HepG2 (cell line): ENCODE measurements at regions not wholly inside any gene's neighbourhood (a gene's known extent, or its start where the extent isn't known, plus 50 kb on each side); places are given as distances from the start of the nearest gene placed in this dataset.
A peak's percentile ranks its signal among the peaks of the same experiment; 100 is the strongest.

ENCODE experiments used
- ATAC-seq: fragments of 200-7000 bp; cut with Tn5 transposase; 3 replicates; pipeline ENCODE4 v1.9.1; 2020; ENCODE audit warnings: mild to moderate bottlenecking, moderate library complexity
- BruUV-seq: library from RNA; stranded (reverse); fragments of 400-500 nt; replicated peaks from 2 replicates; lab custom pipeline; 2021; lab: Mats Ljungman, UMichigan
- CTCF ChIA-PET: fragments of 300-600 bp; formaldehyde crosslinking; extraction: SDS; loops from one replicate; lab custom pipeline; 2021; ENCODE audit warnings: low total read pairs, inconsistent platforms, low intra/inter-chr PET ratio; lab: Yijun Ruan, JAX
- POLR2A ChIA-PET: fragments of 350-600 bp; sonication (Branson Sonifier 250); formaldehyde crosslinking; loops from one replicate; lab custom pipeline; 2020; ENCODE audit warnings: antibody characterized with exemption, inconsistent platforms; lab: Yijun Ruan, JAX
- DNase-seq: peaks from one replicate; pipeline ENCODE4 v3.0.0-alpha.2; 2015; ENCODE audit warnings: low spot score
- FAIRE-seq: peaks from 3 replicates; lab custom pipeline; 2011; peaks lifted over from hg19 to GRCh38; lab: Jason Lieb, UNC
- H2AFZ ChIP-seq: one replicate; pipeline ENCODE4 v1.6.1; 2011; ENCODE audit warnings: low read length, inconsistent platforms
- H3K27ac ChIP-seq: fragments of 300-600 bp; 3 replicates; pipeline ENCODE4 v1.8.0; 2011; ENCODE audit warnings: mixed run types, mild to moderate bottlenecking, mixed read lengths, low read length, inconsistent platforms; ENCODE audit not compliant: insufficient read depth; ENCODE audit errors: extremely low read length
- H3K27me3 ChIP-seq, 2 experiments: fragments of 200-600 bp in 1 of 2; 2 replicates in 1 of 2; 3 replicates in 1 of 2; pipeline versions ENCODE4 v1.6.0 to v1.8.0; 2011; ENCODE audit warnings: low read length in 2 of 2, mild to moderate bottlenecking in 2 of 2, moderate library complexity in 2 of 2, inconsistent platforms in 1 of 2; ENCODE audit not compliant: insufficient read depth in 2 of 2, control insufficient read depth in 1 of 2
- H3K36me3 ChIP-seq, 2 experiments: fragments of 200-600 bp in 1 of 2; replicated peaks in 1 of 2; 2 replicates in 1 of 2; 3 replicates in 1 of 2; pipeline versions ENCODE4 v1.5.1 to v1.8.0; 2011; ENCODE audit warnings: low read length in 2 of 2, inconsistent platforms in 1 of 2; ENCODE audit not compliant: insufficient read depth in 2 of 2, control insufficient read depth in 1 of 2
- H3K4me1 ChIP-seq: 2 replicates; pipeline ENCODE4 v1.5.1; 2012; ENCODE audit warnings: low read length, inconsistent platforms; ENCODE audit not compliant: insufficient read depth
- H3K4me2 ChIP-seq: 2 replicates; pipeline ENCODE4 v1.6.0; 2011; ENCODE audit warnings: low read depth, low read length, inconsistent platforms
- H3K4me3 ChIP-seq, 3 experiments: fragments of 200-600 bp in 1 of 3; sonication (generic), shearing (Covaris generic) in 1 of 3; replicated peaks in 1 of 3; 2 replicates each; pipeline ENCODE4 v1.5.1; 2011 to 2016; ENCODE audit warnings: low read length in 3 of 3, inconsistent platforms in 2 of 3, low read depth in 2 of 3, mild to moderate bottlenecking in 2 of 3, control low read depth in 1 of 3, mixed read lengths in 1 of 3; ENCODE audit not compliant: insufficient read depth in 1 of 3
- H3K79me2 ChIP-seq: one replicate; pipeline ENCODE4 v1.6.1; 2011; ENCODE audit warnings: low read length, inconsistent platforms; ENCODE audit not compliant: insufficient read depth
- H3K9ac ChIP-seq: 2 replicates; pipeline ENCODE4 v1.6.0; 2011; ENCODE audit warnings: mild to moderate bottlenecking, low read depth, low read length, inconsistent platforms; ENCODE audit not compliant: insufficient read depth
- H3K9me3 ChIP-seq: 2 replicates; pipeline ENCODE4 v1.5.1; 2012; ENCODE audit warnings: mild to moderate bottlenecking, low read length
- H4K20me1 ChIP-seq: 2 replicates; pipeline ENCODE4 v1.6.0; 2011; ENCODE audit warnings: inconsistent platforms, mild to moderate bottlenecking, low read length, moderate library complexity; ENCODE audit not compliant: insufficient read depth
- ATRX ChIP-seq: sonication (generic); formaldehyde crosslinking; IDR thresholded peaks from 2 replicates; pipeline ENCODE4 v1.4.0; 2020; ENCODE audit warnings: missing genetic modification reagents, borderline replicate concordance
- CCAR2 ChIP-seq: fragments of 200-400 bp; formaldehyde crosslinking; optimal IDR thresholded peaks from 2 replicates; pipeline ENCODE3; 2018; ENCODE audit warnings: low read depth, mild to moderate bottlenecking, low read length, moderate library complexity
- DNMT3B ChIP-seq: conservative IDR thresholded peaks from 2 replicates; pipeline ENCODE4 v1.6.1; 2016; ENCODE audit warnings: missing biosample characterization, control low read depth
- FOXM1 ChIP-seq: sonication (generic); formaldehyde crosslinking; IDR thresholded peaks from 2 replicates; pipeline ENCODE4 v1.5.0; 2020; ENCODE audit warnings: missing genetic modification reagents
- KDM2A ChIP-seq: sonication (generic); formaldehyde crosslinking; IDR thresholded peaks from 2 replicates; pipeline ENCODE4 v1.4.0; 2020; ENCODE audit warnings: low read depth, missing genetic modification reagents, borderline replicate concordance
- MAF1 ChIP-seq: sonication (generic); formaldehyde crosslinking; IDR thresholded peaks from 2 replicates; pipeline ENCODE4 v1.5.0; 2020; ENCODE audit warnings: missing genetic modification reagents, borderline replicate concordance
- NFIC ChIP-seq: IDR thresholded peaks from 2 replicates; pipeline ENCODE4 v1.6.1; 2012; ENCODE audit warnings: mild to moderate bottlenecking, low read length, inconsistent platforms
- PCBP1 ChIP-seq: fragments of 200-400 bp; formaldehyde crosslinking; IDR thresholded peaks from 2 replicates; pipeline ENCODE4 v1.6.1; 2017; ENCODE audit warnings: mild to moderate bottlenecking, low read depth, low read length, borderline replicate concordance
- RXRA ChIP-seq: sonication (generic); formaldehyde crosslinking; IDR thresholded peaks from 2 replicates; pipeline ENCODE4 v1.5.1; 2020; ENCODE audit warnings: missing genetic modification reagents
- SMARCE1 ChIP-seq: fragments of 450-650 bp; IDR thresholded peaks from 2 replicates; pipeline ENCODE4 v1.6.1; 2017; ENCODE audit warnings: borderline replicate concordance
- SNAPC2 ChIP-seq: sonication (generic); formaldehyde crosslinking; IDR thresholded peaks from 2 replicates; pipeline ENCODE4 v1.8.1; 2022; ENCODE audit warnings: mild to moderate bottlenecking, missing genetic modification reagents
- TEAD2 ChIP-seq: sonication (generic); formaldehyde crosslinking; IDR thresholded peaks from 2 replicates; pipeline ENCODE4 v1.9.0; 2021; ENCODE audit warnings: missing genetic modification reagents
- XRCC5 ChIP-seq: fragments of 200-400 bp; formaldehyde crosslinking; optimal IDR thresholded peaks from 2 replicates; pipeline ENCODE3; 2017; ENCODE audit warnings: mild to moderate bottlenecking, low read length
- ZEB1 ChIP-seq: IDR thresholded peaks from 2 replicates; pipeline ENCODE4 v1.6.1; 2012; ENCODE audit warnings: mild to moderate bottlenecking, low read depth, inconsistent platforms; ENCODE audit not compliant: insufficient replicate concordance
- ZNF510 ChIP-seq: sonication (generic); formaldehyde crosslinking; IDR thresholded peaks from 2 replicates; pipeline ENCODE4 v1.4.0; 2020; ENCODE audit warnings: low read depth, mild to moderate bottlenecking, missing genetic modification reagents
- ZNF619 ChIP-seq: sonication (generic); formaldehyde crosslinking; IDR thresholded peaks from 2 replicates; pipeline ENCODE4 v1.4.0; 2020; ENCODE audit warnings: mild to moderate bottlenecking, missing genetic modification reagents
- ZNF703 ChIP-seq: sonication (generic); formaldehyde crosslinking; IDR thresholded peaks from 2 replicates; pipeline ENCODE4 v1.5.1; 2020; ENCODE audit warnings: missing genetic modification reagents, mild to moderate bottlenecking, moderate library complexity, borderline replicate concordance
- WGBS: methylation state at CpG from one replicate; pipeline ENCODE4 v1.1.6; 2017; ENCODE audit warnings: low lambda C conversion rate; 5-methylcytosine and 5-hydroxymethylcytosine counted together
- in situ Hi-C: cut with HindIII; loops from 2 replicates; pipeline ENCODE4 v1.10.0; 2017; ENCODE audit warnings: low pct_unique_long_range_greater_than_20kb; ENCODE audit not compliant: extremely low pct_ligation_motif_present
- intact Hi-C: fragments of 100-400 bp; cut with micrococcal nuclease; formaldehyde crosslinking; loops from one replicate; pipeline ENCODE4 v1.10.0; 2022; ENCODE audit not compliant: unreplicated experiment
- TF ChIP-seq, protein P1 (sequence below): sonication (generic); formaldehyde crosslinking; IDR thresholded peaks from 2 replicates; pipeline ENCODE4 v1.5.0; 2020; ENCODE audit warnings: missing genetic modification reagents
- TF ChIP-seq, protein P2 (sequence below): sonication (generic); formaldehyde crosslinking; IDR thresholded peaks from 2 replicates; pipeline ENCODE4 v1.4.0; 2020; ENCODE audit warnings: mild to moderate bottlenecking, missing genetic modification reagents
- TF ChIP-seq, protein P3 (sequence below): sonication (generic); formaldehyde crosslinking; IDR thresholded peaks from 2 replicates; pipeline ENCODE4 v1.9.0; 2021; ENCODE audit warnings: missing genetic modification reagents, mild to moderate bottlenecking, borderline replicate concordance

DNA sequence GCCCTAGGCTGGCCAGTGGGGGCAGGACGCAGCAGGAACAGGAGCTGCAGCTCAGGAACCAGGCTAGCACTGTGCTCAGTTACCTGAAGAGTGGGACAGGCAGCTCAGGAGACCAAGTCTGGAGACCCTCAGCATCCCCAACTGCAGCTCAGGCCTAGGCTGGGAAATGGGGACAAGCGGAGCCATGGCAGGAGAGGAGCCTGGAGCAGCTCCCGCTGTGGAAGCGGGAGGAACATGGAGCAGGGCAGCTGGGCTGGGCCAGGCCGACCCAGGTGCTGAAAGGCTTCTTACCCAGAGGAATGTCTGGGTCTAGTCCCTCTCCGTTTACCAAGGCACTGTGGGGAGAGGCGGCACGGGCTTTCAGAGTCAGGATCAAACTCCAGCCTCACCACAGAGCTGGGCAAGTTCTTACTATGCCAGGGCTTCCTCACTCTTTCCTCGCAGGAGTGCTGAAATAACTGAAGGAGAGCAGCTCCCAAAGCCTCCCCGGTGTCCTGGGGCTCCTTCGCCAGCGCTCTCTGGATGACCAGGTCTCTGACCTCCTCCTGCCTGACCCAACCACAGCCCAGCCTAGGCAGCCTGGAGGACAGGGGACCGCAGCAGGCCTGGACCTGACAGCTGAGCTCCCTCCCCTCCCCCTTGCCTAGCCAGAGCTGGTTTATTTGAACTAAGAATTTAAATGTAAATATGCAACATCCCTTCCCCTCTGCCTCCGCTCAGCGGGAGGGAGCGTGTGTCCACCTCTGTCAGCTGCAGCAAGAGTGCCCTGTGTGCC is 247.8 kb upstream of the SIX2 start (continued):
- TF ChIP-seq, protein P1, sequence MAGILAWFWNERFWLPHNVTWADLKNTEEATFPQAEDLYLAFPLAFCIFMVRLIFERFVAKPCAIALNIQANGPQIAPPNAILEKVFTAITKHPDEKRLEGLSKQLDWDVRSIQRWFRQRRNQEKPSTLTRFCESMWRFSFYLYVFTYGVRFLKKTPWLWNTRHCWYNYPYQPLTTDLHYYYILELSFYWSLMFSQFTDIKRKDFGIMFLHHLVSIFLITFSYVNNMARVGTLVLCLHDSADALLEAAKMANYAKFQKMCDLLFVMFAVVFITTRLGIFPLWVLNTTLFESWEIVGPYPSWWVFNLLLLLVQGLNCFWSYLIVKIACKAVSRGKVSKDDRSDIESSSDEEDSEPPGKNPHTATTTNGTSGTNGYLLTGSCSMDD (CRISPR knock-in tag), result no peak
- TF ChIP-seq ZNF619 (CRISPR knock-in tag), result no peak
- no peak for TF ChIP-seq ZNF703 (CRISPR knock-in tag)

DNA sequence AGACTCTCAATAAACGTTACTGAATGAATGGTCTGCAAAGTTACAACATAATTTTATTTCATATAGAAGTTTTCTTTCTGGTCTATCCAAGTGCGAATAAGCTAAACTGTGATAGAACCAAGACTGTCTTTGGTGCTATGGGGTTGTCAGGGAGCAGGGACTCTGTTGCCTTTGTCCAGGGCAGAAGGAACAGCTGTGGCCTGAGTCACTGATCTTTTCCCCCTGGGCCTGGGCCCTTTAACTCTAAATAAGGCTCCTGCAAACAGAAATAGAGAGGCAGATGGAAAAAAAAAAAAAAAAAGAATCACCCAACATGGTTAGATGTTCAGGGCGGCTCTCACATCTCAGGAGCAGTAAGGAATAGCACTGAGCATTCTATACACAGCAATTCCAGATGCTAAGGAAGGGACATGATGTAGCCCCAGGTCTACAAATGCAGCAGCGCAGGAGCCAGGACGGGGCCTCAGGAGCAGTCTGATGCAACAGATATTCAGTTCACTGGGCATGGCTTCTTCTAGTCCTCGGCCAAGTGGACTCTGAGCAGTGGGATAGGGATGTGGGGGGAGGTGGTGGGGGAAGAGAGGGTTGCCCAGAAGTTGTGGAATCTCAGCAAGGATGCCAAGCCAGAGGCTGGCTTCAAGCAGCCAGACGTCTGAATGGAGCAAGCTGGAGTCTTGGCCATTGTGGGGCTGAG is 247.1 kb upstream of the SIX2 start:
- intact Hi-C loops, result loop anchor here (1.0 to 5.0 kb wide), 4 partner anchors 18 to 216 kb away; no protein-coding TSS in a partner anchor
- H3K4me2 ChIP-seq, result peak overlapping the region; percentile 94
- no peaks in the 10 kb centered on the region for H3K79me2 ChIP-seq
- 28% methylated on average over 7 of the region's 7 CpGs for WGBS
- no peaks in the 10 kb centered on the region for H3K9me3 ChIP-seq
- peaks cover 7 to 21% of the 10 kb centered on the region in 2 experiments; a peak in 4 of 5 replicates for H3K27me3 ChIP-seq
- FAIRE-seq, result no peak
- peaks cover 59% of the 10 kb centered on the region for H3K4me1 ChIP-seq
- in situ Hi-C loops, result no loop called here
- H3K4me3 ChIP-seq, result peak overlapping the region; percentile 46 to 74 (median 53)
- no peaks in the 10 kb centered on the region for H4K20me1 ChIP-seq
- ATAC-seq, result peak; percentile 64
- H2AFZ ChIP-seq, result peak overlapping the region; percentile 1
- ChIA-PET CTCF (no interaction called here), POLR2A (interaction anchor here (0.7 to 4.1 kb wide), 4 partner anchors 16 to 83 kb away, joined by 3 to 85 read pairs (median 14); no protein-coding TSS in a partner anchor)
- no peaks in the 10 kb centered on the region for H3K36me3 ChIP-seq
- BruUV-seq, result TSS peak; percentile 70
- H3K27ac ChIP-seq, result no peak overlapping the region
- peak overlapping the region; percentile 18; the same call in 1 of the 2 replicates for H3K9ac ChIP-seq
- DNase-seq, result peak; percentile 38
- TF ChIP-seq XRCC5 (no peak), MAF1 (CRISPR knock-in tag) (no peak), RXRA (CRISPR knock-in tag) (no peak), TEAD2 (CRISPR knock-in tag) (no peak), SMARCE1 (no peak), ZNF510 (CRISPR knock-in tag) (no peak), ATRX (no peak), DNMT3B (0 out of 2 replicates have a peak, but pooled peaks have one; percentile 14), NFIC (no peak), FOXM1 (CRISPR knock-in tag) (no peak), CCAR2 (no peak), PCBP1 (no peak), ZEB1 (no peak), KDM2A (no peak), SNAPC2 (CRISPR knock-in tag) (no peak)
- TF ChIP-seq, protein P2, sequence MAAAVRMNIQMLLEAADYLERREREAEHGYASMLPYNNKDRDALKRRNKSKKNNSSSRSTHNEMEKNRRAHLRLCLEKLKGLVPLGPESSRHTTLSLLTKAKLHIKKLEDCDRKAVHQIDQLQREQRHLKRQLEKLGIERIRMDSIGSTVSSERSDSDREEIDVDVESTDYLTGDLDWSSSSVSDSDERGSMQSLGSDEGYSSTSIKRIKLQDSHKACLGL (CRISPR knock-in tag), result 0 out of 2 replicates have a peak, but pooled peaks have one; percentile 52
- TF ChIP-seq, protein P3, sequence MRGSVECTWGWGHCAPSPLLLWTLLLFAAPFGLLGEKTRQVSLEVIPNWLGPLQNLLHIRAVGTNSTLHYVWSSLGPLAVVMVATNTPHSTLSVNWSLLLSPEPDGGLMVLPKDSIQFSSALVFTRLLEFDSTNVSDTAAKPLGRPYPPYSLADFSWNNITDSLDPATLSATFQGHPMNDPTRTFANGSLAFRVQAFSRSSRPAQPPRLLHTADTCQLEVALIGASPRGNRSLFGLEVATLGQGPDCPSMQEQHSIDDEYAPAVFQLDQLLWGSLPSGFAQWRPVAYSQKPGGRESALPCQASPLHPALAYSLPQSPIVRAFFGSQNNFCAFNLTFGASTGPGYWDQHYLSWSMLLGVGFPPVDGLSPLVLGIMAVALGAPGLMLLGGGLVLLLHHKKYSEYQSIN, result no peak
